HG03066 (cell line): ENCODE measurements at regions not wholly inside any gene's neighbourhood (a gene's known extent, or its start where the extent isn't known, plus 50 kb on each side); places are given as distances from the start of the nearest gene placed in this dataset.
"Not testable (repeated sequence)": the region's sequence is repeated elsewhere in the genome, so short reads cannot be mapped to it uniquely, and the experiment has no call there.

Experiments
- ATAC-seq: cut with Tn5 transposase; IDR thresholded peaks from one replicate; pipeline ENCODE4 v1.9.1; 2021; ENCODE audit warnings: low read depth; ENCODE audit not compliant: unreplicated experiment

- no peak for ATAC-seq
These were observed 914.5 kb downstream of the NLGN4X start for GRCh38 chrX:5314148-5314547.

GRCh38 chrX:5307416-5307815, 921.3 kb downstream of the NLGN4X start:
- no peak for ATAC-seq

- no peak for ATAC-seq
These were observed 922.0 kb downstream of the NLGN4X start for GRCh38 chrX:5306654-5307121.

- no peak for ATAC-seq
These were observed 923.2 kb downstream of the NLGN4X start for GRCh38 chrX:5305452-5305851.

GRCh38 chrX:5295004-5295403, 933.7 kb downstream of the NLGN4X start:
- no peak for ATAC-seq

GRCh38 chrX:5290635-5291034, 938.0 kb downstream of the NLGN4X start:
- ATAC-seq = no peak

DNA sequence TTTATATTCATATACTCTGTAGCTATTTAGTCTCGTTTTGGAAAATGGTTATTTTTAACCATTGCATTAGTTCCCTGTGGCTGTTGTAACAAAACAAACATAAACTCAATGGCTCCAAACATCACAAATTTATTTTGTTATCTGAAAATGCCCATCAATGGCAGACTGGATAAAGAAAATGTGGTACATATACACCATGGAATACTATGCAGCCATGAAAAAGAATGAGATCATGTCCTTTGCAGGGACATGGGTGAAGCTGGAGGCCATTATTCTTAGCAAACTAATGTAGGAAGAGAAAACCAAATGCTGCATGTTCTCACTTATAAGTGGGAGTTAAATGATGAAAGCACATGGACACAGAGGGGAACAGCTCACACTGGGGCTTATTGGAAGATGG, 938.7 kb downstream of the NLGN4X start:
- ATAC-seq = not testable (repeated sequence)

DNA sequence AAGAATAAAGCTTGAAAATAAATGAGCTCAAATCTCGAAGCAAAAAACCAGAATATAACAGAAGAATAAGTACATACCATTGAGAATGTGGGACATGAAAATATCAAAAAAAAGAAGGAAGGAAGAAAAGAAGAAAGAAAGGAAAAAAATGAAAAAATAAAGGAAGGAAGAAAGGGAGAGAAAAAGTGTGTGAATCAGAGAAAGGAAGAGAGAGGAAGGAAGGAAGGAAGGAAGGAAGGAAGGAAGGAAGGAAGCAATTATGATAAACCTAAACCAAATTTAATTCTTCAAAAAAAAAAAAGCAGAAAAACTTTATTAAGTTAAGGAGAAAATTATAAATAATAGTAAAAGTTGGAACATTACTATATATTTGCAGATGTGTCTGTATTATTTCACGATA, 949.8 kb downstream of the NLGN4X start:
- no peak for ATAC-seq

DNA sequence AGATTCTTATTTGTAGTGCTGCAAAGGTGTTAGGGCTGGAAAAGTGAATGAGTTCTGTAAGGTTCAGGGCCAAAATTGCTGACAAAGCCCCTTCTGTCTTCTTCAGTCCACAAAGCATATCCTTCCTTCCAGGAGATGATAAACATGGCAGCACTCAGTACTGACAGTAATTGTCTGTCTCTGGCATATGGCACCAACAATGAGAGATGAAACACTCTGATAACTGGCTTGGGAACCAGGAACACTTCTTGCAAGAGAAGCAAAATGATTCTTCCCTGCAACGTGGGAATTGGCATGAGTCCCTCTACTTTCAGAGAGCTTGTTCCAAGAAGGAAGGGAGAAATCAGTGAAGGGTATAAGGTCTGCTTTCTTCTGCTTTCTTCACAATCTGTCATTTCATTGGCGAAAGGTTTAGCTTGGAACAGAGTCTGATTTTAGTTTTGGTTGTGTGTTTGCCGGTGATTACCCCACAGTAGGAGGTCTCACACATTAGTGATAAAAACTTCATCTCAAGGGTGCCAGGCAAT, 963.3 kb downstream of the NLGN4X start:
- no peak for ATAC-seq

- ATAC-seq = no peak
These were observed 978.6 kb downstream of the NLGN4X start for GRCh38 chrX:5250106-5250505.

DNA sequence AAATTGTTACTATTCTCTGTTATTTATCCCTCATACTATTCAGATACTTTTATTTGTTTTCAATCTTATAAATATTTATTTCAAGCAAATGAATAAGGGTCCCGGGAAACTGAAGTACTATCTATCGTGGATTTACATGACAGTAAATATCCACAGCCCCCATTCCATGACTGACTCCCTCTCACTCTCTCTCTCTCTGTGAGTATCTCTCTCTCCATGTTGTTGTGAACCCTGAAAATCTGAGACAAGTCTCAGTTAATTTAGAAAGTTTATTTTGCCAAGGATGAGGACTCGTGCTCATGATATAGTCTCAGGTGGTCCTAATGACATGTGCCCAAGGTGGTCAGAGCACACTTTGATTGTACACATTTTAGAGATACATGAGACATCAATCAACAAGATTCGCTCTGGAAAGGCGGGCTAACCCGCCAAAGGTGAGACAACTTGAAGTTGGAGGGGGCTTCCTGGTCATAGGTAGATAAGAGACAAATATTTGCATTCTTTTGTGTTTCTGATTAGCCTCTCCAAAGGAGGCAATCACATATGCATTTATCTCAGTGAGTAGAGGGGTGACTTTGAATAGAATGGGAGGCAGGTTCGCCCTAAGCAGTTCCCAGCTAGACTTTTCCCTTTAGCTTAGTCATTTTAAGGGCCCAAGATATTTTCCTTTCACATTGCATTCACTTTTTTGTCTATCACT, 986.4 kb downstream of the NLGN4X start:
- ATAC-seq = no peak

DNA sequence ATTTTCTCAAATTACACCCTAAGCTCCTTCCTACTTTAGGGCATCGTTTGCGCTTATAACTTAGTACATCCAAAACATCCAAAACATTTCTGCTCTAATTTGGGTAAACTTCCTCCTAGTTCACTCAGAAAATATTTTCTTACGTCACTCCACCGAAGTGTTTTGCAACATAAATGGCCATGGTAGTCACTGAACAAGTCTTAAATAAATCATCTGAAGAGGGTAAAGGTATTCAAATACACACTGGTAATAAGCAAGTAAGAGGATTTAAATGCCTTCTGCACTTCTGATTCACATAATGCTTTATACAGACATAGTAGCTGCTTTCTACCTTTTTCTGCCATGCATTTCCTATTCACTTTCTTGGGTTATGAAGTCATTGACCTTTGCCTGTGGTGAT, 991.9 kb downstream of the NLGN4X start:
- no peak for ATAC-seq

- no peak for ATAC-seq
These were observed 992.6 kb downstream of the NLGN4X start for GRCh38 chrX:5236096-5236495.

GRCh38 chrX:5233830-5234229, 994.8 kb downstream of the NLGN4X start:
- no peak for ATAC-seq

GRCh38 chrX:5220421-5220820, 1008.2 kb downstream of the NLGN4X start:
- ATAC-seq = no peak

DNA sequence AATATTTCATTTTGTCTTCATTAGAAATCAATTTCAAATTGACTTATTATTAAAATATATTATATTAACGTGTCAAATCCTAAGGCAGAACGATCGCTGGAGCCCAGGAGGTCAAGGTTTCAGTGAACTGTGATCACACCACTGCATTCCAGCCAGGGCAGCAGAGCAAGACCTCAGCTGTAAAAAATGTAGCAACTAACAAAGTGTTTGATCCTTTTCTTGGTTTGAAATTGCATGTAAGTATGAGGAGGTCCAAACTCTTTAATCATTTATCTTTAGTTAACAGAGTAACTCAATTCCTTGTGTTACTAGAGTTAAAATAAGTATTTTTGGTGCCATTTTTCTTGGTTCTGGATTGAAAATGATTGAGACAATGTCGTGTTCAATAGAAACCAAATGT, 1033.9 kb downstream of the NLGN4X start:
- ATAC-seq = no peak

DNA sequence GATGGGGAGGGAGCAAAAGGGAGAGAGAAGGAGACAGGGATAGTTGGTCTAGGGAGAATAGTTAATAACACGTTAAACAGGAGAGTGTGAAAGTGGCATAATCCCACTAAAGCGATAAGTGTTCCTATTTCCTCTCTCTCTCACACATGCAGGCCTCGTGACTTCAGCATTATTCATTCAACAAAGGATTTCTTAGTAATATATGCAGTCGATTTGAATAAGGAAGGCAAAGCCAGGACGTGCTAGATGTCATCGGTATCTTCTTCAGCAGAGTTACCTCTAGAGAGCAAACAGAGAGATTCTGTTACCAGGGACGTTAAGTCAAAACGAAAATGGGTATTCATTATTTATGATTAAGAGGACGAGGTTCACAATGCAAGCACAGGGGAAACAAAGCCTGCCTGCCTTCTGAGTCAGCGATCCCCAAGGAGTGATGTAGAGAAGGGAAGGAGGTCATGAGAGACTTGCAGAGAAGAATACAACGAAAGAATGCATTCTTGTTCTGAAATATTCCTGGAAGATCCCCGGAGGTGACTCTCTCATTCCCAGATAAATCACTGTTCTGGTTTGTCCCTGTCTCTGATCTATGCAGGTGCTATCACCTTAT, 1048.4 kb downstream of the NLGN4X start:
- ATAC-seq = no peak

DNA sequence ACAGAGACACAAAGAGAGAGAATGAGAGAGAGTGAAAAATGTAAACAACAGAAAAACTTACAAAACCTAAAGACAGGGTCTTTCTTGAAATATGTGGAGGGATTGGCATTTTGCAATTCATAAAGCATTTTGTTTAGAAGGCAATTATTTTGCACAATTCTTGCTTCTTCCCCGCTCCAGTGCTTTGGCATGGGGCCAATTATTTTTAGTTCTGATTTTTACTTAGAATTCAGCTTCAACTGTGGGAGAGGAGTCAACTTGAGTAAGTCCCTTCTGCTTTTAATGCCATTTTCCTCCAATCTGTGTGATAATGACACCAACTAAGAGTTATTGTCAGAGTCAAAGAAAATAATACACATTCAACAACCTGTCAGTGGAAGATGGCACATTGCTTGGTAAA, 1051.9 kb downstream of the NLGN4X start:
- ATAC-seq = no peak

- ATAC-seq = no peak
These were observed 1065.0 kb downstream of the NLGN4X start for GRCh38 chrX:5163663-5164062.

- ATAC-seq = no peak
These were observed 1073.4 kb downstream of the NLGN4X start for GRCh38 chrX:5155301-5155700.

- no peak for ATAC-seq
These were observed 1082.7 kb downstream of the NLGN4X start for GRCh38 chrX:5145957-5146356.

DNA sequence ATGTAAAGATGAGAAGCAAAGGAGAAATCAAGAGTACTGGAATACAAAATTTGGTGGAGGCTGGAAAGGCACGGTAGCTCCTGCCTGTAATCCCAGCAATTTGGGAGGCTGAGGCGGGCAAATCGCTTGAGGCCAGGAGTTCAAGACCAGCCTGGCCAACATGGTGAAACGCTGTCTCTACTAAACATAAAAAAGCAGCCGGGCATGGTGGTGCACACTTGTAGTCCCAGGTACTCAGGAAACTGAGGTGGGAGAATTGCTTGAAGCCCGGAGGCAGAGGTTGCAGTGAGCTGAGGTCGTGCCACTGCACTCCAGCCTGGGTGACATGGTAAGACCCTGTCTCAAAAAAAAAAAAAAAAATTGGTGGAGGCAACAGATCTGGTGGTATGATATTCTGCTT, 1086.0 kb downstream of the NLGN4X start:
- ATAC-seq = no peak
